ENCODE measurements at regions not wholly inside any gene's neighbourhood (a gene's known extent, or its start where the extent isn't known, plus 50 kb on each side); places are given as distances from the start of the nearest gene placed in this dataset.

- TF ChIP-seq POLR2A (IDR thresholded peaks at IDR 0.05; ENCODE audit: low read length) (no peak), GATA1 (IDR thresholded peaks at IDR 0.05; ENCODE audit: low read depth, low read length) (no peak)
These were observed 101.1 kb downstream of the TM2D1 start for GRCh38 chr1:61623852-61624251.
